HEK293 (cell line): ENCODE measurements at regions not wholly inside any gene's neighbourhood (a gene's known extent, or its start where the extent isn't known, plus 50 kb on each side); places are given as distances from the start of the nearest gene placed in this dataset.
"Not testable (repeated sequence)": the region's sequence is repeated elsewhere in the genome, so short reads cannot be mapped to it uniquely, and the experiment has no call there.

Experiments used
- CTCF ChIA-PET: fragments of 350-600 bp; formaldehyde crosslinking; extraction: SDS; loops from one replicate; lab custom pipeline; 2021; ENCODE audit warnings: antibody characterized with exemption; lab: Yijun Ruan, JAX
- POLR2A ChIA-PET: fragments of 300-600 bp; formaldehyde crosslinking; extraction: SDS; loops from one replicate; lab custom pipeline; 2020; ENCODE audit warnings: antibody characterized with exemption, inconsistent platforms; lab: Yijun Ruan, JAX
- H3K27ac ChIP-seq: fragments of 200-500 bp; sonication (Bioruptor generic); 2 replicates; pipeline ENCODE4 v1.5.1; 2014; ENCODE audit warnings: low read depth, low read length, control low read depth, inconsistent platforms; ENCODE audit errors: extremely low read depth
- H3K36me3 ChIP-seq, 2 experiments: fragments of 200-500 bp in 1 of 2; sonication (Bioruptor generic) in 1 of 2; 1 replicate in 1 of 2; 2 replicates in 1 of 2; pipeline ENCODE4 v1.5.1; 2014 to 2017; ENCODE audit warnings: inconsistent platforms in 2 of 2, low read length in 2 of 2; ENCODE audit not compliant: control insufficient read depth in 2 of 2, insufficient read depth in 1 of 2
- H3K4me1 ChIP-seq: fragments of 200-500 bp; sonication (Bioruptor generic); 2 replicates; pipeline ENCODE4 v1.5.1; 2014; ENCODE audit warnings: mild to moderate bottlenecking, low read length, inconsistent platforms; ENCODE audit not compliant: control insufficient read depth, insufficient read depth
- H3K4me3 ChIP-seq: 2 replicates; pipeline ENCODE4 v1.5.1; 2011; ENCODE audit warnings: low read depth, mild to moderate bottlenecking, control low read depth, low read length, moderate library complexity
- H3K9me3 ChIP-seq: fragments of 200-500 bp; sonication (Bioruptor generic); 2 replicates; pipeline ENCODE4 v1.5.1; 2014; ENCODE audit warnings: low read depth, low read length, inconsistent platforms; ENCODE audit not compliant: control insufficient read depth, insufficient read depth
- BCL11B ChIP-seq: fragments of 450-650 bp; formaldehyde crosslinking; IDR thresholded peaks from 2 replicates; pipeline ENCODE4 v1.5.1; 2016; ENCODE audit warnings: low read depth, missing biosample characterization, missing genetic modification characterization
- EGR2 ChIP-seq: fragments of 450-650 bp; formaldehyde crosslinking; IDR thresholded peaks from 2 replicates; pipeline ENCODE4 v1.5.1; 2016; ENCODE audit warnings: low read depth, missing biosample characterization, missing genetic modification characterization
- GLIS1 ChIP-seq: fragments of 450-650 bp; formaldehyde crosslinking; IDR thresholded peaks from 2 replicates; pipeline ENCODE4 v1.5.1; 2016; ENCODE audit warnings: missing biosample characterization, missing genetic modification characterization
- KLF7 ChIP-seq: fragments of 450-650 bp; formaldehyde crosslinking; IDR thresholded peaks from 2 replicates; pipeline ENCODE4 v1.5.1; 2016; ENCODE audit warnings: missing biosample characterization, missing genetic modification characterization, borderline replicate concordance
- KLF8 ChIP-seq: fragments of 450-650 bp; formaldehyde crosslinking; IDR thresholded peaks from 2 replicates; pipeline ENCODE4 v1.5.1; 2016; ENCODE audit warnings: missing biosample characterization, missing genetic modification characterization
- SALL2 ChIP-seq: fragments of 450-650 bp; formaldehyde crosslinking; IDR thresholded peaks from 2 replicates; pipeline ENCODE4 v1.5.0; 2017; ENCODE audit warnings: missing biosample characterization, mild to moderate bottlenecking, missing genetic modification characterization, borderline replicate concordance
- SCRT2 ChIP-seq: fragments of 450-650 bp; formaldehyde crosslinking; IDR thresholded peaks from 2 replicates; pipeline ENCODE4 v1.5.1; 2016; ENCODE audit warnings: missing biosample characterization, missing genetic modification characterization
- YY2 ChIP-seq: fragments of 450-650 bp; formaldehyde crosslinking; IDR thresholded peaks from 2 replicates; pipeline ENCODE4 v1.5.1; 2016; ENCODE audit warnings: missing biosample characterization, missing genetic modification characterization
- ZNF19 ChIP-seq: fragments of 450-650 bp; formaldehyde crosslinking; IDR thresholded peaks from 2 replicates; pipeline ENCODE4; 2016; ENCODE audit warnings: missing biosample characterization, missing genetic modification characterization, low read depth
- ZNF274 ChIP-seq, 2 experiments: fragments of 200-500 bp in 1 of 2; fragments of 450-650 bp in 1 of 2; sonication (Bioruptor generic) in 1 of 2; formaldehyde crosslinking in 1 of 2; IDR thresholded peaks; 2 replicates each; pipeline versions ENCODE4 v1.5.1 to v1.6.1; 2014 to 2016; ENCODE audit warnings: borderline replicate concordance in 1 of 2, inconsistent platforms in 1 of 2, low read length in 1 of 2, missing biosample characterization in 1 of 2, missing genetic modification characterization in 1 of 2
- ZNF426 ChIP-seq: fragments of 450-650 bp; formaldehyde crosslinking; IDR thresholded peaks from 2 replicates; pipeline ENCODE4 v1.5.1; 2017; ENCODE audit warnings: missing biosample characterization, missing genetic modification characterization, mild to moderate bottlenecking, inconsistent platforms, moderate library complexity
- ZNF580 ChIP-seq: fragments of 450-650 bp; formaldehyde crosslinking; IDR thresholded peaks from 2 replicates; pipeline ENCODE4 v1.5.1; 2016; ENCODE audit warnings: missing biosample characterization, missing genetic modification characterization
- ZNF776 ChIP-seq: fragments of 450-650 bp; formaldehyde crosslinking; IDR thresholded peaks from 2 replicates; pipeline ENCODE4 v1.5.0; 2017; ENCODE audit warnings: missing biosample characterization, missing genetic modification characterization, borderline replicate concordance
- ZXDB ChIP-seq: fragments of 450-650 bp; formaldehyde crosslinking; IDR thresholded peaks from 2 replicates; pipeline ENCODE4 v1.5.1; 2016; ENCODE audit warnings: missing biosample characterization, missing genetic modification characterization
- TF ChIP-seq, protein P1 (sequence below): fragments of 450-650 bp; formaldehyde crosslinking; IDR thresholded peaks from 2 replicates; pipeline ENCODE4 v1.5.1; 2016; ENCODE audit warnings: missing biosample characterization, missing genetic modification characterization

GRCh38 chr16:21522846-21523245, 76.5 kb upstream of the METTL9 start:
- POLR2A ChIA-PET, H3K4me1 ChIP-seq, CTCF ChIA-PET: not testable (repeated sequence)

GRCh38 chr16:21523411-21524067, 75.8 kb upstream of the METTL9 start:
- TF ChIP-seq ZNF426 (tag by site-specific recombination): no peak
- TF ChIP-seq KLF7 (tag by site-specific recombination): no peak
- peak; percentile 62; the same call in 1 of the 2 replicates for TF ChIP-seq EGR2
- TF ChIP-seq, all 188 proteins: peak for 1
- ChIA-PET CTCF (no interaction called here), POLR2A (no interaction called here)
- H3K9me3 ChIP-seq: no peaks in the 10 kb centered on the region
- no peak overlapping the region for H3K27ac ChIP-seq
- H3K4me3 ChIP-seq: no peak overlapping the region
- no peaks in the 10 kb centered on the region for H3K4me1 ChIP-seq
- H3K36me3 ChIP-seq: no peaks in the 10 kb centered on the region

More at GRCh38 chr16:21522846-21523245, 76.5 kb upstream of the METTL9 start:
- not testable (repeated sequence) for H3K4me3 ChIP-seq, H3K36me3 ChIP-seq, H3K9me3 ChIP-seq, H3K27ac ChIP-seq

DNA sequence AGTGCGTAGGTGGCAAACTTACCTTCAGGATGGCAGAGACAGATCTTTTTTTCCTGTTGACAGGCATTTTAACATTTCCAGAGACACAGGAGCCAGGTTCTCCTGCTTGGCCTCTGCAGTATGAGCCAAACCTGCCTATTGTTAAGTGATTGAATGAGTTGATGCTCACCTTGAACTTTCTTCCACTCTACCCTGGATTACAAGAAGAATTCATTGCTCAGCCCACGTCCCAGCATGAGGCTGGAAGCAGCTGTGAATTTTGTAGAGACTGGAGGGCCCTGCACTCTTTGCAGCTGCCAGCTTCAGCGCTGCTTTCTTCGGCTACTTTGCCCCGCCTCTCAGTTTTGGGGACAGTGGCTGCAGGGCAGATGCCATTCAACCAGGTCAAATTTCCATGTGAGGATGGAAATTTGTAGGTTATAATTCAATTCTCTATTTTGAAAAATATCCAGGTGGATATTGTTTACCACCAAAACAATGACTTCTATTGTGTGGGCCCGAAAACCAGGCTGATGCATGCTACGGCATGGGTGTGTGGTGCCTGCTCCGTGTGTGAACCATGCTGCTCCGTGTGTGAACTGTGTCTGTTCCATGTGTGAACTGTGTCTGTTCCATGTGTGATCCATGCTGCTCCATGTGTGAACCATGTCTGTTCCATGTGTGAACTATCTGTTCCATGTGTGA, 75.2 kb upstream of the METTL9 start:
- no peaks in the 10 kb centered on the region for H3K9me3 ChIP-seq
- CTCF ChIA-PET: no interaction called here
- no peak for TF ChIP-seq ZNF776 (tag by site-specific recombination)
- TF ChIP-seq KLF8: no peak
- TF ChIP-seq GLIS1 (tag by site-specific recombination): no peak
- TF ChIP-seq ZNF19 (tag by site-specific recombination): no peak
- no peak for TF ChIP-seq ZXDB (tag by site-specific recombination)
- TF ChIP-seq SCRT2 (tag by site-specific recombination): no peak
- no peak for TF ChIP-seq SALL2 (tag by site-specific recombination)
- TF ChIP-seq BCL11B (tag by site-specific recombination): no peak
- no peak for TF ChIP-seq YY2 (tag by site-specific recombination)
- no peak for TF ChIP-seq ZNF274 (IDR thresholded peaks at IDR 0.05; ENCODE audit: low read length)
- TF ChIP-seq ZNF274 (tag by site-specific recombination; IDR thresholded peaks at IDR 0.05; ENCODE audit: borderline replicate concordance): no peak
- POLR2A ChIA-PET: no interaction called here
- no peak overlapping the region for H3K27ac ChIP-seq
- no peaks in the 10 kb centered on the region for H3K4me1 ChIP-seq
- no peaks in the 10 kb centered on the region for H3K36me3 ChIP-seq
- H3K4me3 ChIP-seq: no peak overlapping the region

DNA sequence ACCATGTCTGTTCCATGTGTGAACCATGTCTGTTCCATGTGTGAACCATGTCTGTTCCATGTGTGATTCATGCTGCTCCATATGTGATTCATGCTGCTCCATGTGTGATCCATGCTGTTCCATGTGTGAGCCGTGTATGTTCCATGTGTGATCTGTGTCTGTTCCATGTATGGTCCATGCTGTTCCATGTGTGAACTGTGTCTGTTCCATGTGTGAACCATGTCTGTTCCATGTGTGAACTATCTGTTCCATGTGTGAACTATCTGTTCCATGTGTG, 74.7 kb upstream of the METTL9 start:
- POLR2A ChIA-PET, H3K4me1 ChIP-seq, CTCF ChIA-PET, H3K36me3 ChIP-seq, H3K27ac ChIP-seq: not testable (repeated sequence)
- TF ChIP-seq, protein P1, sequence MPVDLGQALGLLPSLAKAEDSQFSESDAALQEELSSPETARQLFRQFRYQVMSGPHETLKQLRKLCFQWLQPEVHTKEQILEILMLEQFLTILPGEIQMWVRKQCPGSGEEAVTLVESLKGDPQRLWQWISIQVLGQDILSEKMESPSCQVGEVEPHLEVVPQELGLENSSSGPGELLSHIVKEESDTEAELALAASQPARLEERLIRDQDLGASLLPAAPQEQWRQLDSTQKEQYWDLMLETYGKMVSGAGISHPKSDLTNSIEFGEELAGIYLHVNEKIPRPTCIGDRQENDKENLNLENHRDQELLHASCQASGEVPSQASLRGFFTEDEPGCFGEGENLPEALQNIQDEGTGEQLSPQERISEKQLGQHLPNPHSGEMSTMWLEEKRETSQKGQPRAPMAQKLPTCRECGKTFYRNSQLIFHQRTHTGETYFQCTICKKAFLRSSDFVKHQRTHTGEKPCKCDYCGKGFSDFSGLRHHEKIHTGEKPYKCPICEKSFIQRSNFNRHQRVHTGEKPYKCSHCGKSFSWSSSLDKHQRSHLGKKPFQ: peak; percentile 100
- TF ChIP-seq ZNF580: 0 out of 2 replicates have a peak, but pooled peaks have one; percentile 23
- TF ChIP-seq, all 188 proteins: peak for 2; not testable (repeated sequence) for 186
- not testable (repeated sequence) for H3K9me3 ChIP-seq, H3K4me3 ChIP-seq
